Natural killer cell treated with Interleukin-12 subunit alpha and Interleukin-12 subunit beta and Interleukin-15 and Interleukin-18, amount 100 ng/mL, for 72 hours (primary cell): ENCODE measurements at regions not wholly inside any gene's neighbourhood (a gene's known extent, or its start where the extent isn't known, plus 50 kb on each side); places are given as distances from the start of the nearest gene placed in this dataset.

Experiments
- ATAC-seq, 2 donors: fragments of 150-1000 bp; cut with Tn5 transposase in 1 of 2; sonication (Bioruptor Pico), chemical (Tn5 transposase) in 1 of 2; 2 replicates each; pipeline ENCODE4 v1.10.0; 2021
- DNase-seq: peaks from one replicate; pipeline ENCODE4 v3.0.0; 2022; ENCODE audit warnings: low spot score
- H3K27ac Mint-ChIP-seq, 2 donors: 1 replicate in 1 of 2; 2 replicates in 1 of 2; pipeline ENCODE4 v1.8.0; 2022; ENCODE audit warnings: mixed read lengths in 2 of 2, mild to moderate bottlenecking in 1 of 2, moderate library complexity in 1 of 2
- H3K27me3 Mint-ChIP-seq, 2 donors: 1 replicate in 1 of 2; 2 replicates in 1 of 2; pipeline ENCODE4 v1.8.0; 2022; ENCODE audit warnings: mixed read lengths in 2 of 2
- H3K36me3 Mint-ChIP-seq: one replicate; pipeline ENCODE4 v1.8.0; 2022; ENCODE audit warnings: mixed read lengths
- H3K4me1 Mint-ChIP-seq, 2 donors: 1 replicate in 1 of 2; 2 replicates in 1 of 2; pipeline ENCODE4 v1.8.0; 2022; ENCODE audit warnings: low read depth in 2 of 2, mixed read lengths in 2 of 2, mild to moderate bottlenecking in 1 of 2
- H3K4me3 Mint-ChIP-seq: one replicate; pipeline ENCODE4 v1.8.0; 2022; ENCODE audit warnings: mixed read lengths
- H3K9me3 Mint-ChIP-seq: 2 replicates; pipeline ENCODE4 v1.8.0; 2022; ENCODE audit warnings: mixed read lengths

DNA sequence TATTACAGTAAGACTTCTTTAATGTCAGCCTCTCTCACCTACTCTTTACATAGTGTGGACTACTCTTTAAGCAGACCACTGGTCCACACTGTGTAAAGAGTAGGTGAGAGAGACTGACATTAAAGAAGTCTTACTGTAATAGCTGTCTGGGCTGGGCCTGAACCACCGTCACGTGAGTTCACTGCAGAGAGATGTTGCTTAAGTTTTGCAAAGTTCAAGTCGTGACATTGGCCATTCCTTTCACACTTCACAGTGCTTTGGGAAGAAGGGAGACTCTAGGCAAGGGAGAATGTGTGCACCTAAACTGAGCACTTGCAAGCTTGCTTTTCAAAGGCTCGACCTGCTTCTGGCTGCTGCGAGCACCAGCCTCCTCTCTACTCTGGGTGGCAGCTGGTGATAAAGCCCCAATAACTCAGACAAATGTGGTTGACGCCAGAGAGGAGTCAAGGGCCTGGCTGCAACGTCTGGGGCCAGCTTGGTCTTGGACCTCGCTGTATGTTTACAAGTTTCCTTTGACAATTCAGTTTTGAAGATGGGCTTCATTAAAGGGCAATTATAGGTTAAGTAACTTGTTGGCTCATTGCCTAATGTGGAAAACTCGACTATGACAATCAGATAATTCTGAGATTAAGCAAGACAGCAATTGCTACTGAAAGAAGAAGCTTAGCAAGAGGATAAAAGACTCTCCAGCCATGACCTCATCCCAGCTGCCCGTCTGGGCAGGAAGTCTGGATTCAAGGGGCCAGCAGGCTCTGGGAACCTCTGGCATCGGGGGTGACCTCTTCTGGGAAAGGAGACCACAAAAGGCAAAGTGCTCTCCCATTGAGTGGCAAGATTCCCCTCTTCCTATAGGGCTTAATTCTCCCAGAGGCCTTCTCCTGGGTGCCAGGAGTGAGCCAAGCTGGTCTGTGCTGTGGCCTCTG, 242.1 kb upstream of the TLE3 start:
- DNase-seq: no peak
- H3K4me1 Mint-ChIP-seq: no peaks in the 10 kb centered on the region
- ATAC-seq: no peak
- H3K9me3 Mint-ChIP-seq: no peaks in the 10 kb centered on the region
- peaks cover 22 to 29% of the 10 kb centered on the region in 2 donors for H3K27me3 Mint-ChIP-seq
- peaks cover 17% of the 10 kb centered on the region for H3K36me3 Mint-ChIP-seq
- H3K27ac Mint-ChIP-seq: no peak overlapping the region
- H3K4me3 Mint-ChIP-seq: no peak overlapping the region

DNA sequence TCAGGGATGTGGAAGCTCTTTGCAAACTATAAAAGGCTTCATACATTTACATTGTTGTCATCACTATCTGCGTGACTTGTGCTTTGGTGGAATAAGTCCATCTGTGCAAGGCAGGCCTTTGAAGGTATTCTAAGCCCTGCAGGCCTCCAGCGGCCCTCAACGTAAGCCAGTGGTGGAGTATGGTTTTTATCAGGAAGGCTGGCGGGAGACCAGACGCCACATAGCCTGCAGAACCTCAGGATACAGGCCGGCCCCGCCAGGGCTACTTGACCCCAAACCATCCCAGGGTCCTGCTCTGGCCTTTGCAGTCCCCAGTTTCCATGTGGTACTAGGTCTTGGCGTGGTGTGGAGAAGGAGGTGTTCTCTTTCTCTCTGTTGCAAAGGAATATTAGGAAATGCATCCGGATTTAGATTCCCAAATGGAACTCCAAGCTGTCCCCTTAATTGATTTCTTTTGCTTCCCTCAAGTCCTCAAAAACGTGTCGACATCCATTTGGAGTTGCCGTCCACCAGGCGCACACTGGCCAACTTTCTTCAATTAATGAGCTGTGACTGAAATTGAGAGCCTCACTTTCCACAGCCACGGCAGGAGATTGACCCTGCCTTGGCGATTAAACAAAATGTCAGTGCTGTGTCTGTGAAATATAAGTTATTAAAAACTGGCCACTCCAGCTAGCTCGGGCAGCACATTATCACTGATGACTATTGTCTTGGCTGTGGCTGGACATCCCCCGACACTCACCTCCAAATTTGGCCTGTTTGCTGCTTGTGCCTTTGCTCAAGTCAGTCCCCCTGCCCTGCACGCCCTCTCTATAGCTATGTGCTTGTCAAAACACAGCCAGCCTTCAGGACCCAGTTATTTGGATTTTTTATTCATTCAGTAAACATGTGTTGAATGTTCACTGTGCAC, 239.8 kb upstream of the TLE3 start:
- DNase-seq: no peak
- peaks cover 26 to 47% of the 10 kb centered on the region in 2 donors for H3K27me3 Mint-ChIP-seq
- no peak for ATAC-seq
- no peak overlapping the region for H3K4me3 Mint-ChIP-seq
- no peaks in the 10 kb centered on the region for H3K4me1 Mint-ChIP-seq
- peaks cover 30% of the 10 kb centered on the region for H3K36me3 Mint-ChIP-seq
- H3K27ac Mint-ChIP-seq: no peak overlapping the region
- peaks cover 3% of the 10 kb centered on the region for H3K9me3 Mint-ChIP-seq

DNA sequence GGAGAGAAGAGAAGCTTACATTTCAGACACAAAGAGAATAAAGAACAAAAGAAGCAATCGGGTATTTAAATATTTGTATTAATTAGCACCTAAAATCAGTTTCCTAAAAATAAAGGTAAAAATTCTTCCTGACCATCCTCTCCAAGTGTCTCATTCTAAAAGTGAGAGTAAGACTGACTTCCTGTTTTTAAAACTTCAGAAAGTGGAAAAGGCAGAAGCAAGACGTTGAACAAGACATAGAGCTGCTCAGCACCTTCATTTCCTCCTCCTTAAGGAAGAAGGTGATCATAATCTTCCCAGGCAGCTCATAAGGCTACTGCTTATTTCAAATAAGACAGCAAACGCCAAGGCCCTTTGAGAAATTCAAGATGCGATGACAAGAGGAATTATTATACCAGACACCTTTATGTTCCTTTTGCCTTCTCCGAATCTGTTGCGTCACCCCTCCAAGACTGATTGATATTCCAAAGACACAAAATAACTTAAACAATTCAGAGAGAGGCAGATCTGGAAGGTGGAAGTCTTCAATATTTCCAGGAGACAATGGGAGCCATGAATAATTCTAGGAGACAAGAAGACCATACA, 238.8 kb upstream of the TLE3 start:
- Mint-ChIP-seq H3K27me3 (peaks cover 30 to 48% of the 10 kb centered on the region in 2 donors), H3K4me3 (no peak overlapping the region), H3K4me1 (no peaks in the 10 kb centered on the region), H3K9me3 (peaks cover 3% of the 10 kb centered on the region), H3K36me3 (peaks cover 30% of the 10 kb centered on the region), H3K27ac (no peak overlapping the region)
- no peak for ATAC-seq
- no peak for DNase-seq

DNA sequence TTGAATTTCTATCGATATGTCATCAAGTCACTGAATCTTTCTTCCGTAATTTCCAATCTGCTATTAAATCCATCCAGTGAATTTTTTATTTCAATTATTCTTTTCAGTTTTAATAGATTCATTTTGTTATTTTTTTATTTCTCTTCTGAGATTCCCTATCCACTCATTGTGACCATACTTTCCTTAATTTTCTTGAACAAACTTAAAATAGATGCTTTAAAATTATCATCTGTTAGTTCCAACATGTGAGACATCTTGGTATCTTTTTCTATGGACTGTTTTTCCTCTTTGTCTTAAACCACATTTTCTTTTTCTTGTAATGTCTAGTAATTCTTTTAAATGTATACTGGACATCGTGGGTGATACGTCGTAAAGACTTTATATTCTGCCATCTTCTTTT, 236.6 kb upstream of the TLE3 start:
- H3K27me3 Mint-ChIP-seq: peaks cover 38 to 68% of the 10 kb centered on the region in 2 donors
- H3K36me3 Mint-ChIP-seq: peaks cover 30% of the 10 kb centered on the region
- DNase-seq (no peak), ATAC-seq (no peak)
- peaks cover 3% of the 10 kb centered on the region for H3K9me3 Mint-ChIP-seq
- no peak overlapping the region for H3K4me3 Mint-ChIP-seq
- no peaks in the 10 kb centered on the region for H3K4me1 Mint-ChIP-seq
- H3K27ac Mint-ChIP-seq: no peak overlapping the region

DNA sequence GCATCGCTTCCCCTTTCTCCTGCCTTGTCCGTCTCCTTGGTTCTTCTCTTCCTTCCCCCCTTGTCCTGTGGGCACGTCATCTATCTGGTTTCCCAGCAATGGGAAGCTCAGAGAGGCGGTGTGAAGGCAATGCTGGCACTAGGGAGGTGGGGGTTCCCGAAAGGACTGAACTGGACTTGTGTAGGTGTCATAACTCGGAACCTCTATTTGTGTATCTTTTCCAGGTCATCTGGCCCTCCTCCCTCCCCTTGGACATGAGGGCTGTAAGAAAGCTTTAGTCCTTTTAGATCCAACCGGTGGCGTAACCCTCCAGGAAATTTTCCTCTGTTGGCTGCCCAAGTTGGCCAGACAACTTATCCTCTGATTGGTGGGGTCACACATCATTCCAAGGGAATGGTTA, 231.5 kb upstream of the TLE3 start:
- no peak overlapping the region for H3K4me3 Mint-ChIP-seq
- peaks cover 55 to 71% of the 10 kb centered on the region in 2 donors for H3K27me3 Mint-ChIP-seq
- H3K9me3 Mint-ChIP-seq: no peaks in the 10 kb centered on the region
- DNase-seq (no peak), ATAC-seq (no peak)
- H3K27ac Mint-ChIP-seq: no peak overlapping the region
- H3K36me3 Mint-ChIP-seq: peaks cover 7% of the 10 kb centered on the region
- peaks cover 0 to 5% of the 10 kb centered on the region in 2 donors for H3K4me1 Mint-ChIP-seq

DNA sequence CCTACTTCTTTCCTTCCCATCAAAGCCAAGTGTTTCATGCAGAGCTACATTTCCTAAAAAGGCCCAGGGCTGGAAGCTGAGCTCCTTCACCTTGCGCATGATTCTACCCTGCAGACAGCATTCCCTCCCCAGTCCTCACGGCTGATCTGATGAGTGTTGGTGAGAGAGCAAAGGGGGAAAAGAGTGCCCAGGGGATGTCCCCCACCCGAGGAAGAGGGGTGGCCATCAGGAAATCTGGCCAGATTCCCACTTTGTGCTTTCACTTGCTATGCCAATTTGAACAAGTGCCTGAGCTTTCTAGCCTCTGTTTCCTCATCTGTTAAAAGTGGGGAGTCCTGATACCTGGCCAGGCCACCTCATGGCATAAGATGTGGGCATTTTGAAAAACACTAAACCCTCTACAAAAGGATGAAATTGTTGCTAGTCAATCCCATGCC, 231.0 kb upstream of the TLE3 start:
- H3K27me3 Mint-ChIP-seq: peaks cover 51 to 67% of the 10 kb centered on the region in 2 donors
- H3K9me3 Mint-ChIP-seq: no peaks in the 10 kb centered on the region
- DNase-seq (no peak), ATAC-seq (no peak)
- no peak overlapping the region for H3K27ac Mint-ChIP-seq
- no peak overlapping the region for H3K4me3 Mint-ChIP-seq
- peaks cover 0 to 5% of the 10 kb centered on the region in 2 donors for H3K4me1 Mint-ChIP-seq
- peaks cover 3% of the 10 kb centered on the region for H3K36me3 Mint-ChIP-seq

DNA sequence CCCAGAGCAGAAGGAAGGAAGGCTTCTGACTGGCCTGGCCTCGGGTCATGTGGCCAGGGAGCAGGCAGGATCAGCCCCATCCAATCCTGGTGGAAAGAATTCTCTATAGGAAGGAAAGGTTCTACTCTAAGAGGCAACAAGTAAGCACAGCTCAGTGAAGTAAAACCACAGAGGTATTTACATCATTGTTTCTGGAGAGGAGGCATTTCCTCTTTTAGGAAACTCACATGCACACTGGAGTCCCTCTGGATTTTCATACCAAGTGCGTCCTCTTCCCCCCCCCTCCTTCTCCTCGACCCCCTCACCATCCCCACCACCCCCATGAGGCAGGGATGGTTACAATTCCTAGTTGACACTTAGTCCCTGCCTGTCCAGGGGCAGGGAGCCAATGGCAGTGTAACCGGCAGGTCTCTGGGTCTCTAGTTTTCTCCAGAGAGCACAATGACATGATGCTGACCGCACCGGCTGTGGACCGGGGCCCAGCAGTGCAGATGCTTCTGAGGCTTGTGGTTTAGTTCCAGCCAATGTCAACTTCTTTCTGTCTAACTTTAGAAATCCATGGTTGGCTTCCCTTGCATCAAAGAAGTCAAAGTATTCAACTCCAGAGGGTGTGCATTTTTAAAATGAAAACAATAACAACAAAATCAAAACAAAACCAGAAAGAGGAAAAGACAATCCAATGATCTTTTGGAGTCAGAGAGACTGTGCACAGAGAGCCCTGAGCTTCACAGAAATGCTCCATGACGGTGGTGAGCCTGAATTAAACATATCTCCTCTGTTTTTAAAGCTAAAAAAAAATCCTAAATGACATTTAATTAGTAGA, 230.3 kb upstream of the TLE3 start:
- H3K27me3 Mint-ChIP-seq: peaks cover 50 to 60% of the 10 kb centered on the region in 2 donors
- ATAC-seq (no peak), DNase-seq (no peak)
- H3K9me3 Mint-ChIP-seq: no peaks in the 10 kb centered on the region
- H3K36me3 Mint-ChIP-seq: no peaks in the 10 kb centered on the region
- peaks cover 0 to 5% of the 10 kb centered on the region in 2 donors for H3K4me1 Mint-ChIP-seq
- H3K27ac Mint-ChIP-seq: no peak overlapping the region
- H3K4me3 Mint-ChIP-seq: no peak overlapping the region

DNA sequence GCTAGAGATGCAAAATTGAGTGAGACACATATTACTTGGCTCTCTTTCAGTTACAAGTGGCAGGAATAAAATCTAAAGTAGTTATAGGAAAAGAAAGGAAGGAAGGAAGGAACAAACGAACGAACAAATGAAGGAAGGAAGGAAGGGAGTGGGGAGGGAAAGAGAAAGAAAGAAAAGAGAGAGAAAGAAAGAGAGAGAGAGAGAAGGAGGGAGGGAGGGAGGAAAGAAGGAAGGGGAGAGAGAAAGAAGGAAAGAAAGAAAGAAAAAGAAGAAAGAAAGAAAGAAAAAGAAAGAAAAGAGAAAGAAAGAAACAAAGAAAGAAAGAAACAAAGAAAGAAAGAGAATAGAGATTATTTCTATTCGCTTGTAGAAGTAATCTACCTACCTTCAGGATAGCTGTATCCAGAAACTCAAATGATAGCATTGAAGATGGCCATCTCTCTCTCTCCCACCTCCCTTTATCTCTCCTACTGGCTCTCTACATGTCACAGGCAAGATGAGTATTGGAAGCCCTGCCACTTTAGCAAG, 229.7 kb upstream of the TLE3 start:
- Mint-ChIP-seq H3K36me3 (no peaks in the 10 kb centered on the region), H3K9me3 (no peaks in the 10 kb centered on the region), H3K4me3 (no peak overlapping the region), H3K27ac (no peak overlapping the region), H3K27me3 (peaks cover 51 to 61% of the 10 kb centered on the region in 2 donors), H3K4me1 (peaks cover 0 to 5% of the 10 kb centered on the region in 2 donors)
- ATAC-seq: no peak
- DNase-seq: no peak

DNA sequence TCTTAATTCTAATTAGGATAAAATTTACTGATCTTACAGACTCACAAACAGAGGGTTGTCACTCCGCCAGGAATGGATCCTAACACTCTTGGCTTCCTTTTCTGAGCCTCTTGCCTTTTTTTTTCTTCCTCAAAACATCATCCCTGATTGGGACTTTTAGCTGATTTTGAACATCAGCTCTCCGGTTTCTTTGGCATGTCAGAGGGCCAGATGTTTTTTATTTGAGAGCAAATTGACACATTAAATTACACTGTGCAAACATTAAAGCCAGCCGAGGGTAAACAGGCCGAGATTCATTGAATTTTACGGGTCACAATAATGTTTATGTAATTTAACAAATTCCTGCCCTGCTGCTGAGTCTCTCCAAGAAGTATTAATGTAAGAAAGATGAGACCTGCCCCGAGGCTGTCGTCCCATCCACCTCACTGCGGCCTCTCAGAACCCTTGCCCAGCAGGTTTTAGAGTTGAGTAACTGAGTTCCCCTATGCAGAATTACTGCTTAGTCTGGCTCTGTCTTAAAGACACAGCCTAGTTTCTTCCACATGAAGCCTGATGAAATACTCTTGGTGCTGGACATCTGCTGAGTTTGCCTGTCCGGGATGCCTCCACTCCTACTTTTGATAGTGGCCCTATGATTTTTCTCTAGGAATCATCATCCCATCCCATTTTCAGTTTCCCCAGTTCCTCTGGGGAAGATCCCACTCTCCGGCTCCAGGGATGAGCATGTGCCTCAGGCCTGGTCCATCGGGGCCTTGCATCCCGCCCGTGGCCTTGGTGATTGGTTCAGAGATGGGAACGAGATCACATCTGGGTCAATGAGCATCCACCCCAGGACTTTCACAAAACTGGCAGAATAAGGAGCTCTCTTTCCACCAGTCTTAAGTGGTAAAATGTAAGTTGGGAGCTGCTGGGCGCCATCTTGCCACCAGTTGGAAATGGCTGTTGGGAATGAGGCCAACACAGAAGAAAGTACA, 226.6 kb upstream of the TLE3 start:
- no peak overlapping the region for H3K4me3 Mint-ChIP-seq
- ATAC-seq (no peak), DNase-seq (no peak)
- peaks cover 0 to 5% of the 10 kb centered on the region in 2 donors for H3K4me1 Mint-ChIP-seq
- no peaks in the 10 kb centered on the region for H3K36me3 Mint-ChIP-seq
- H3K27ac Mint-ChIP-seq: no peak overlapping the region
- no peaks in the 10 kb centered on the region for H3K9me3 Mint-ChIP-seq
- H3K27me3 Mint-ChIP-seq: peaks cover 51 to 58% of the 10 kb centered on the region in 2 donors

DNA sequence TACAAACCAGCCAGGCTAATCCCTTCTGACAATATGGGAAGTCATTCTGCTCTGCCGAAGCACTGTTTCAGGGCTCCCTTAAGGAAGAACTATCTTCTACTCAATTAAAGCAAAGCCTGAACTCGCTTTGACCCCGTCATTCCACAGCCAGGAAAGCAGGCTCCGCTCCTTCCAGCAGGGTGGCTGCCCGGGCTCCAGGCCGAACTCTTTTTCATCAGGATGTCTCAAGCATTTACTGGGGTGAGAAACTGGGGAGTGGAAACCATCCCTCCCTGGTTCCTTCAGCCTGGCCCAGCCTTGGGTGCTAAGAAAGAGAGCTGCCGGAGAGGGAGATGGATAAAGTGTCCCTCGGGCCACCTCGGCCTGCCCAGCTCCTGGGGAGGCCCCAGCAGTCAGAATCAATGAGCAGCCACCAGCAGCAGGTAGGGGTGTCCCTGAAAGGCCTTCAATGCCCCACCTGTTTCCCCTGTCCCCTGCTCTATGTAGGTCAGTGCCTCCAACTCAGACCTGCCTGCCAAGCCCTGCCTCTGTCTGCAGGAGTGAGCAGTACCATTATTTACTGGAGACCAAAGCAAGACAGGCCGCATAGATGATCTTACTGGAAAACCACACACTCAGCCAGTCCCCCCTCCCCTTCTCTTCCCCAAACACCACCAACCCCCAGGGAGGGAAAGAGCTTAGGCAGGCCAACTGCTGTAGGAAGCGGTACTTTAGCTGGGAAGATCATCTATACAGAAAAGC, 225.6 kb upstream of the TLE3 start:
- H3K9me3 Mint-ChIP-seq: no peaks in the 10 kb centered on the region
- H3K27ac Mint-ChIP-seq: no peak overlapping the region
- peaks cover 0 to 5% of the 10 kb centered on the region in 2 donors for H3K4me1 Mint-ChIP-seq
- no peak for DNase-seq
- H3K36me3 Mint-ChIP-seq: no peaks in the 10 kb centered on the region
- peaks cover 51 to 58% of the 10 kb centered on the region in 2 donors for H3K27me3 Mint-ChIP-seq
- no peak for ATAC-seq
- H3K4me3 Mint-ChIP-seq: no peak overlapping the region

DNA sequence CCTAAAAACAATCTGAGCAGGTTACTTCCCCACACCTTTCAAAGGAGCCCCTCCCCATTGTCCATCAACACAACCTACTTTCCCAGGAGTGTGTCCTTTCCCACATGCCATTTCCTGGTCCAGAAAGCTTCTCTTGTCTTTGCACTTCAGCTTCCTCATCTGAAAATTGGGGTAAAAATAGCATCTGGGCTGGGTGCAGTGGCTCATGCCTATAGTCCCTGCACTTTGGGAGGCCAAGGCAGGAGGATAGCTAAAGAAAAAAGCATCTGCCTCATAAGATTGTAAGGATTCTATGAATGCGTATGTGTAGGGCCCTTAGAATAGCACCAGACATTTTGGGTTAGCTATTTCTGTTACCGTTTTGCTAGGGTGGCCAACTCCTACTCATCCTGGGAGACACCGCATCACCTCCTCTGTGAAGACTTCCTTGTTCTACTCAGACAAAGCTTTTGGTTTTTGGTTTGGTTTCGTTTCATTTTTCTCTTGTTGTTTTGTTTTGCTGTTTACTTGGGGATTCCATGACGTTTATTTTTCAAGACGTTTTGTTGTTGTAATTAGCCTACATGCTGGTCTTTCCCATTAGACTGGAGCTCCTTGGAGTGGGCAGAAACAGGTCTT, 224.4 kb upstream of the TLE3 start:
- ATAC-seq (no peak), DNase-seq (no peak)
- Mint-ChIP-seq H3K9me3 (no peaks in the 10 kb centered on the region), H3K27me3 (peaks cover 51 to 59% of the 10 kb centered on the region in 2 donors), H3K4me3 (no peak overlapping the region), H3K27ac (no peak overlapping the region), H3K4me1 (peaks cover 0 to 2% of the 10 kb centered on the region in 2 donors), H3K36me3 (no peaks in the 10 kb centered on the region)
